ENCODE measurements at regions not wholly inside any gene's neighbourhood (a gene's known extent, or its start where the extent isn't known, plus 50 kb on each side); places are given as distances from the start of the nearest gene placed in this dataset.

DNA sequence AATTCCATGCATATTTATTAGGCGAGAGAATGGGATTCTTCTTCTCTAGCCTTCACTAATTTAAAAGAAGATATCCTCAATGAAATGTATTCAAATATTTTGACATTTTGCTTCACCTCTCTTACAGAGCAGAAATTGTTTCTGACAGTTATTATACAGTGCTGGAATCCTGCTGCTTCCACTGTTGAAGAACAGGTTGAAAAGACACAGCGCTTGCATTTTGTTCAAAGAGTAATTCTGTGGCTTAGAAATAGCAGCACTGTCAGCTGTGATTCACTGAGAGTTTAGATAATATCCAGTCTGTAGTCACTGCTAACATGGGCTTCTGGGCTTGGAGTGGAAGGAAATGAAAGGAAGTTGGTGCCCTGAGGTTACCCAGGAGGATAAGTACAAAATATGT lies 117.1 kb upstream of the FBXL4 start:
- no peak for DNase-seq

DNA sequence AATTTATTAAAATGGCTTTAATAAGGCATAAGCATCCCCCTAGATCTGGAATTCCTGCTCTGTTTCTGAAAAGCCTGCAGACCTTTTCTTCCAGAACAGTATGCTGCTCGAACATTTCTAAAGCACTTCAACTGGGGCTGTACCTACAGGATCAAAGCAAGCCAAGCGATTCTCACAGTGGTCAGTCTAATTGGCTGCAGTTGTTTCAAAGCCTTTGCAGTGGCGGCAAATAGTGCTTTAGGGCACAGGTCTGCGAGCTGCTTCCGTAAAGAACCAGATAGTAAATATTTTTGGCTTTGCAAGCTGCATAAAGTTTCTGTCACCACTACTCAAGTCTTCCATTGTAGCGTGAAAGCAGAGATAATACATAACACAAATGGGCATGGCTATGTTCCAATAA lies 88.9 kb upstream of the FBXL4 start:
- DNase-seq, result no peak

DNA sequence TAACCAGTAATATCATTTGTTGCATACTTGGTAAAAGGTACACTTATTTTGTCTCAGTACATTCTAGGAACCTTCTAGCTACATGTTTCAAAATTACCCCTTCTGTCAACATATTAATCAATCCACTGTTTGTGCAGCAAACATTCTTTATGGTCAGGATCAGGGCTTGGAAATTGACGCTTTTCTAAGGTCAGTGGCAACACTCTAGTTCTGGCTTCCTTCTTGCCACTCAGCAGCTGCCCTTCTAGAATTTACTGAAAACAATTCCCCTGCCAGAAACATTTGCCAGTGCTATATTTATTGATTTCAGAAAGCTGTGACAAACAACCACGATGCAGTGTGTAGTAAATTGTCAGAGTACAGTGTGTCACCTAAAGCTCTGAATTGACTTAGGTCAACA lies 84.7 kb upstream of the FBXL4 start:
- no peak for DNase-seq

DNA sequence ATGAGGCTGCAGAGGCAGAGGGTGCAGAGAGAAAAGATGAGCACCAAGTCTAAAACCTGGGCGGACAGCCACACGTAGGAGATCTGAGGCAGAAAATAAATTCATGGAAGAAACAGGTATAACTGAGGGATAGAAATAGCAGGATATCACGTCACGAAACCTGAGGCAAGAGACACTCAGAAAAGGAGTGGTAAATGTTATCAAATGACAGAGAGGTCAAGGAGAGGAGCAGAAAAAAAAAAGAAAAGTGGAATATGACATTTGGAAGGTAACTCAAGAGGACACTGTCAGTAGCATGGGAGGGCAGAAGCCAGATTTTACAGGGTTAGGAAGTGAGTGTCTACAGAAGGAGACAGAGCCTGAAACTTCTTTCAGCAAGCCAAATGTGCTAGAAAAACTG lies 84.2 kb upstream of the FBXL4 start:
- DNase-seq, result no peak

DNA sequence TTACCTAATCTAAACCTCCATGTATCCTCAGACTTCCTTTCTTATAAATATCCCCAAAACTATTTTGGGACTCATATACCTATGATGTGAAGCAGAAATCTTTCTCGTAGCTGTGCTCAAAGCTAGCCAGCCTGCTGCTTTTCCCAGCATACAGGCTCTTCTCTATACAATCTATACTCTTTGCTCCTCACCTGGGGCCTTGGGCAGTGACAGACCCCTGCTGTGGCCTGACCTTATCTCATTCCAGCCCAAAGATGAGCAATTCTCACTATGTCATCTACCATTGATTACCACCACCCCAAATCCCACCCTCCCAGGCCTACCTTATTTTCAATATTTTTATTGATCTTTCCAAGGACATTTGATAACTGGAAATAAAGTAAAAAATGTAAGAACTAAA lies 83.2 kb upstream of the FBXL4 start:
- DNase-seq, result no peak

DNA sequence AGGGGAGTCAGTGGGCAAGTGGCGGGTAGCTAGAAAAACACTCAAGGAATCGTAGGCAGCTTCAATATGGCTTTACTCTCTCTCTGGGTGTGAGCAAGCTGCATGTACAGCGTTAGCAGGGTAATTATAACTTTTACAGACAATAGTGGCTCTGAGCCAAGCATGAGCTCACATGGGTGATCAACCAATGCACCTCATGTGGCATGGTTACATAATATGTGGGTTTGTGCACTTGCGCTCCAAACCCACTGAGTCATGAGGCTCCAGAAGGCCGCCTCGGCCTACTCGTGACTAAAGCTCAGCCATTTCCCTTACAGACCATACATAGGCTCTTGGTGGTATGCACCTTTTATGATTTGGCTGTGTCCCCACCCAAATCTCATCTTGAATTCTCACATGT lies 78.4 kb upstream of the FBXL4 start:
- no peak for DNase-seq

DNA sequence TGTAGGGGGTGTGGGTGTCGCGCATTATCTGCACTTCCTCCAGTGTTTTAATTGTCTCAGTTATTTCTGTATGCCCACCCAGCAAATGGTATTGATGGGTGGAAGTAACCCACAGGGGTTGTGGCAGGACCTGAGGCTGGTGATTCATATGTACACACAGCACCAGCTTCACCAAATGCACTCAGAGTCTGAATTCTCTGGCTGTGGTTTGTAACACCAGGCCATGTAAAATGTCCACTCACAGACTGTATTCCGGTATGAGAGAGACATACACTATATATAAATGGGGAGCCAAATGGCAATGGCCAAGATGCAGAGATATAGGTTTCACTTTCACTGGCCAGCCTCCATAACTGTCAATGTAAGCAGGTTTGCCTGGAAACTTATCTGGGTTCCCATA lies 76.3 kb upstream of the FBXL4 start:
- no peak for DNase-seq

DNA sequence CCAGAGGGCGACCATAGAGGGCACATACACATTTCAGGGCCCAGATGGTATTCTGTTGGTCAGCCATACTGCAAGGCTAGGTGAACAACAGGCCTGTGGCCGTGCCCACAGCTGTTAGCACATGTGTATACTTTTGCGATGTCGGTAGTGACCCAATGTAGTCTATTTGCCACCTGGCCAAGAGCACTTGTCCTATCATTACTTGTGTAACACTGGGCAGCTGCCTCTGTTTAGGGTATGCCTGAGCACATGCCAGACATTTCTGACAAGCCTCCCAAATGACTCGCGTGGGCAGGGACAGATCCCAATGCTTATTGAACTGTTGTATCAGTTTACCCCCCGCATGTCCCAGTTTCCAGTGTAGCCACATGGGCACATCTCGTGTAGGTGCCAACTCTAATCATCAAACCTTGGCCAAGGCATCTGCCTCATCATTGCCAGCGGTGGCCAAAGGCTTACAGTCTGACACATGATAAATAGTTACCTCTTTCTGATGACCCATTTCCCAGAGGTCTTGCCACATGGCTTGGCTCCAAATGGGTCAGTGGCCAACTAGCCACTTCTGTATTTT lies 74.4 kb upstream of the FBXL4 start:
- DNase-seq, result no peak

DNA sequence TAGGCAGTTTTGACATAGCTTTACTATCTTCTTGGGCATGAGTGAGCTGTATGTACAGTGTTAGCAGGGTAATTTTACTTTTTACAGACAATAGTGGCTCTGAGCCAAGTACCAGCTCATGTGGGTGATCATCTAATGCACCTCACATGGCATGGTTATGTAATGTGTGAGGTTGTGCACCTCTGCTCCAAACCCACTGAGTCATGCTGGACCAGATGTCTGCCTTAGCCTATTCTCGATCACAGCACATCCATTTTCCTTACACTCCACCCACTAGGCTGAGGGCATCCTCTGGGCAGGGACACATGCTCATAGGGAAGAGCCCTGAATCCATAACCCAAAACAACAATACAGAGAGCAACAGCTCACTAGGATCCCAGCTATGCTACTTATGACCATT lies 71.6 kb upstream of the FBXL4 start:
- DNase-seq, result no peak

DNA sequence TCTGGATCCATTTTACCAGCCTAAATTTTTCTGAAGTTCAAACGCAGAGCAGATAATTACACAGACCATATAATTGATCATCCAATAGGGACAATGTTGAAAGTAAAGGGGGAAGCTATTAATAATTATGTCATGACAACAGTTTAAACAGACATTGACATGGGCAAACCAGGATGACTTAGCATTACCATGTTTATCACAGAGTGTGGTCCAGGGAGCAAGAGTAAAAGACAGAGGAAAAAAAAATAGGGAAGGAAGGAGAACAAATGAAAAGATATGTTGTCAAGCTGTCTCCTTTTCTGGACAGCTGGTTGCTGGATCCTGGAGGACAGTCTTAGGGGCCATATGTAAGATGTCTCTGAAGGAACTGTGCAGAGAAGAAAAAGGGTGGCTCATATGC lies 69.4 kb upstream of the FBXL4 start:
- no peak for DNase-seq

DNA sequence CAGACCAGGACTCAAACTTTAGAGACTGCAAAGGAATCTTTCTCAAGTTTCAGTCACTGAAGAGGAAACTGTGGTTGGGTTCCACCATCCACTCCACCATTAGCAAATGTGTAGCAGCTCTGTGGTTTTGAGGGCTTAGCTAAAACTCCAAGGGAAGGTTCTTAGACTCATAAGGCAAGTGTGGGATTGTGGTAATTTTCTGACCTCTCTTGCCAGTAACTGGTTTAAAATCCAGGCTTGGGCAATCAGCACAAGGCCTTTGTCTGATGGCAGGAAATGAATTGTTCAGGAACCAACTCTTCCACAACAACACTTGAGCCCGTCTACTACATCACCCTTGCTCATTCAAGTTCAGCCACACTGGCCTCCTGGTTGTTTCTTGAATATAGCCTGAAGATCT lies 68.6 kb upstream of the FBXL4 start:
- DNase-seq, result no peak

DNA sequence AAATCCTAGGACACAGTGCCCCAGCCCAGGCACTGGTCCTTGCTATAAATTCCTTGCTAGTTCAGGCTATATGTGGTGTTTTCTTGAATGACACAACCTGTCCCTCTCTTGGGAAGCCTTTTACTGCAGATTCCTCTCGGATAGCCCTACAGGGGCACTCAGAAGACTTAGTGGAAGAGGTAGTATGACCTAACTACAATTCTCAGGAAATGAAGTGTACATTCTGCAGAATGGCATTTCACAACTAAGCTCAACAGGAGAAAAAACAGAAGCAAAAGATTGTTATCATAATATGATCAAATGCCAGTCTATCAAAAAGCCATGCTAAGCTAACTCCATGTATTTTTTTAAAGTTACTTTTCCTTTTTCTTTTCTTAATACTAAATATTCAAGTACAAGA lies 66.3 kb upstream of the FBXL4 start:
- DNase-seq, result no peak

DNA sequence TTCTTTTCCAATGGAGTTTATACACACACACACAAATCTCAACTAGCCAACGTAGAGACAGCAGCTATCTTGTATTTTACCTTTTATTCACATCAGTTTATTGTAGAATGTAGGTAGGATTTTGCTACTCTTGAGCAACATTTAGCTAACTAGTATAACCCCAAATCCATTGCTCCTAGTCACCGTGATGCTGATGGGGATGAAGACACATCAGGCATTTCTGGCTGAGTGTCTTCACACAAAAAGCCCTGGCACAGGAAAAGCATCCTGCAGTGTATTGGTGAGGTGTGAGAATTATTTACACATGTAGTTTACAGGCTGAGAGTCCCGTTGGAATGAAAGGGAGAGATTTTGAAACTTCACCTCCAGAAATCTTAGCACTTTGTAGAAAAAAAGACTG lies 65.9 kb upstream of the FBXL4 start:
- DNase-seq, result no peak

DNA sequence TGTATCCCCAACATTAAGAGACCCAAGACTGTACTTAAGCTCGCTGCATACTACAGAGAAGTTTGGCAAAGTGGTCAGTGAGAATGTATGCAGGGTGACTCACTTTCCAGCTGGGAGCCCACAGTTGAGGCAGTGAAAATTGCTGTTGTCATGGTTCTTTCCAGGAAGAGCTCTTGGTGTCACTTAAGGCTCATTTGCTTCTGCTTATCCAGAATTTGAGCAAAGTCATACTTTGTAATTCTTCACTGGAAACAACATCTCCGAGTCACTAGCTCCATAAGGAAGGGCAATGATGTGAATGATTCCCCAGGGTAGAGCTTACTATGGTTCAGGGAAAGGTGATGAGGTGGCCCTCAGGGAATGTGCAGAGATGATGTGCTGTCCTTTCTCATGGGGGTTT lies 65.4 kb upstream of the FBXL4 start:
- DNase-seq, result no peak

DNA sequence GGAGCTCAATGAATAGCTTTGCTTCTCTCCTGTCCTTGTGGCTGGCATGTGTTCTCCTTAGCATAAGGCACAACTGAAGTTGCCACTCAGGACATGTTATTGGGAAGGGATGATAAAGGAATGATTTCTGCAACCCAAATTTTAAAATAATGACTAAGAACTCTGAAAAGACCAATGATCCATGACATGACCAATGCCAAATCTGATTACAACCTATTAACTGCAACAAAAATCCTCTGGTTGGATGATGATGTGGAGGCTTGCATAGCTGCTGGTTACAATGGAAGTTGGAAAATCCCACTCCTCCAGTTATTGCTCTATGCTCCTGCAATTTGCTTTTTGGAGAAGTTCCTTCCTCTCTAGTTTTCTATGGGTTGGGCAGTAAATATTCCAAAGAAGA lies 63.4 kb upstream of the FBXL4 start:
- no peak for DNase-seq

DNA sequence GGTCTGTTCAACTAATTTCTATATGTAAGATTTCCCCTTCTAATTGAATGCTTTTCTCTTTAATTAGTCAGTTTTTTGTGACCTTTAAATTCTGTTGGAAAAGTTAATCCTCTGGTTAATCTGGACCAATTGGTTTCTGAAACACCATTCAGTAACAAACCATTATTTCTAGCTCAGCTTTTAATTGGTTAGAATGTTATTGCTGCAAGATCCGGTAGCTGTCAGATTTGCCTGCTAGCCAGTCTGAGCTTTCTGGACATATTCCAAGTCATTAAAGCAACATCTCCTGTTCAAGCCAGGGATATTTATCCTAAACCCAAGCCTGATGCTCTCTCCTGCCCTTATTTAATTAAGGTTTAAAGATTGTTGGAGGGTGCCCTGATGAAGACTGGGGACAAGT lies 55.1 kb upstream of the FBXL4 start:
- DNase-seq, result no peak

DNA sequence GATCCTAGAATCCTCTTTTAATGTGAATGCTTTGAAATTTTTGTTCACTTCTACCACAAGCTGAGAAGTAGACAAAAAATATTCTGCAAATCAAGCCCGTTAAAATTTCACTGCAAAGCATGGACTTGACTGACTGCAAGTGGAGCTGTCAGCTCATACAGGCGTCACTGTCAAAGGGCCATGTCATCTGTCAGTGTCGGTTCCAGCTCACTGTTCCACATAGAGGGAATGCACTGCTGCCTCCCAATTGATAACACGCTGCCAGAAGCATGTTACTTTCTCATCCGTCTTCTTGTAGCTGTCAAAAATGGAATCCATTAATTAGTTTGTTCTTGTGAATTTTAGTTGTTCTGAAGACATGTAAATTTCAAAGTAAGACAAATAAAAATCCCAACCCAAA lies 50.4 kb upstream of the FBXL4 start:
- DNase-seq, result no peak

All from CD4-positive, alpha-beta T cell treated with Interleukin-4 for 4 hours (primary cell).